DOHH2 (cell line): ENCODE measurements at regions not wholly inside any gene's neighbourhood (a gene's known extent, or its start where the extent isn't known, plus 50 kb on each side); places are given as distances from the start of the nearest gene placed in this dataset.

ENCODE experiments used
- H3F3A ChIP-seq: fragments of 200-600 bp; sonication (generic), shearing (Covaris generic); 2 replicates; pipeline ENCODE4 v1.6.0; 2016; ENCODE audit warnings: antibody characterized with exemption, mild to moderate bottlenecking; ENCODE audit not compliant: control insufficient read depth, insufficient read depth
- H3K27ac ChIP-seq: fragments of 200-600 bp; sonication (generic); 2 replicates; pipeline ENCODE4 v1.5.1; 2014; ENCODE audit warnings: low read depth, mild to moderate bottlenecking, low read length, moderate library complexity
- H3K27me3 ChIP-seq: fragments of 200-600 bp; sonication (generic); 2 replicates; pipeline ENCODE4 v1.6.1; 2014; ENCODE audit warnings: mild to moderate bottlenecking, low read length, mixed read lengths; ENCODE audit not compliant: control insufficient read depth
- H3K36me3 ChIP-seq: fragments of 200-600 bp; sonication (generic); 2 replicates; pipeline ENCODE4 v1.6.1; 2014; ENCODE audit warnings: mild to moderate bottlenecking, low read length, moderate library complexity, mixed read lengths; ENCODE audit not compliant: control insufficient read depth
- H3K4me1 ChIP-seq: fragments of 200-600 bp; sonication (generic); 2 replicates; pipeline ENCODE4 v1.6.1; 2014; ENCODE audit warnings: mild to moderate bottlenecking, low read length, mixed read lengths; ENCODE audit not compliant: control insufficient read depth
- H3K4me2 ChIP-seq: fragments of 200-600 bp; sonication (generic); 2 replicates; pipeline ENCODE4 v1.6.0; 2014; ENCODE audit warnings: mild to moderate bottlenecking, low read length, moderate library complexity
- H3K4me3 ChIP-seq: fragments of 200-600 bp; sonication (generic); 2 replicates; pipeline ENCODE4 v1.5.1; 2014; ENCODE audit warnings: mild to moderate bottlenecking, low read length, mixed read lengths
- H3K79me2 ChIP-seq: fragments of 200-600 bp; sonication (generic); 2 replicates; pipeline ENCODE4 v1.6.1; 2014; ENCODE audit warnings: mild to moderate bottlenecking, low read length, mixed read lengths; ENCODE audit not compliant: control insufficient read depth
- H3K9me2 ChIP-seq: fragments of 200-600 bp; sonication (generic); replicated peaks from 2 replicates; pipeline ENCODE4 v1.6.1; 2014; ENCODE audit warnings: mild to moderate bottlenecking, low read length, mixed read lengths; ENCODE audit not compliant: control insufficient read depth
- H3K9me3 ChIP-seq: fragments of 200-600 bp; sonication (generic); 2 replicates; pipeline ENCODE4 v1.6.1; 2014; ENCODE audit warnings: antibody characterized with exemption, low read length, mixed read lengths; ENCODE audit not compliant: control insufficient read depth, insufficient read depth
- H4K20me1 ChIP-seq: fragments of 200-600 bp; sonication (generic); 2 replicates; pipeline ENCODE4 v1.6.0; 2014; ENCODE audit warnings: low read depth, mild to moderate bottlenecking, antibody characterized with exemption, low read length, moderate library complexity; ENCODE audit not compliant: control insufficient read depth, insufficient read depth
- EZH2phosphoT487 ChIP-seq: fragments of 200-600 bp; sonication (generic); IDR thresholded peaks from 2 replicates; pipeline ENCODE4 v1.6.1; 2017; ENCODE audit warnings: borderline replicate concordance, mild to moderate bottlenecking, antibody characterized with exemption, low read length, moderate library complexity, mixed read lengths
- TF ChIP-seq, protein P1 (sequence below): fragments of 200-600 bp; sonication (generic); IDR thresholded peaks from one replicate; pipeline ENCODE4 v1.5.1; 2014; ENCODE audit warnings: antibody characterized with exemption, mild to moderate bottlenecking, low read depth, low read length; ENCODE audit not compliant: poor library complexity, severe bottlenecking

DNA sequence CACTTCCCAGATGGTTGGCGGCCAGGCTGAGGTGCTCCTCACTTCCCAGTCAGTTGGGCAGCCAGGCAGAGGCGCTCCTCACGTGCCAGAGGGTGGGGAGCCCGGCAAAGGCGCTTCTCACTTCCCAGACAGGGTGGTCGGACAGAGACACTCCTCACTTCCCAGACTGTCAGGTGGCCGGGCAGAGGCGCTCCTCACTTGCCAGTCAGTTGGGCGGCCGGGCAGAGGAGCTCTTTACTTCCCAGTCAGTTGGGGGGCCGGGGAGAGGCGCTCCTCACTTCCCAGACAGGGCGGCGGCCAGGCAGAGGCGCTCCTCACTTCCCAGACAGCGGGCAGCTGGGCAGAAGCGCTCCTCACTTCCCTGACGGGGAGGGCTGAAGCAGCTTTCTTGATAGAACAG is 143.0 kb upstream of the ARID2 start:
- Histone ChIP-seq H3K27ac (no peak overlapping the region), H3K9me2 (no peaks in the 10 kb centered on the region), H3K4me1 (no peaks in the 10 kb centered on the region), H3K4me2 (no peak overlapping the region), H4K20me1 (no peaks in the 10 kb centered on the region), H3K79me2 (no peaks in the 10 kb centered on the region), H3K9me3 (no peaks in the 10 kb centered on the region), H3K4me3 (no peak overlapping the region), H3K27me3 (no peaks in the 10 kb centered on the region), H3K36me3 (no peaks in the 10 kb centered on the region), H3F3A (no peaks in the 10 kb centered on the region)
- no peak for TF ChIP-seq EZH2phosphoT487
- TF ChIP-seq, protein P1, sequence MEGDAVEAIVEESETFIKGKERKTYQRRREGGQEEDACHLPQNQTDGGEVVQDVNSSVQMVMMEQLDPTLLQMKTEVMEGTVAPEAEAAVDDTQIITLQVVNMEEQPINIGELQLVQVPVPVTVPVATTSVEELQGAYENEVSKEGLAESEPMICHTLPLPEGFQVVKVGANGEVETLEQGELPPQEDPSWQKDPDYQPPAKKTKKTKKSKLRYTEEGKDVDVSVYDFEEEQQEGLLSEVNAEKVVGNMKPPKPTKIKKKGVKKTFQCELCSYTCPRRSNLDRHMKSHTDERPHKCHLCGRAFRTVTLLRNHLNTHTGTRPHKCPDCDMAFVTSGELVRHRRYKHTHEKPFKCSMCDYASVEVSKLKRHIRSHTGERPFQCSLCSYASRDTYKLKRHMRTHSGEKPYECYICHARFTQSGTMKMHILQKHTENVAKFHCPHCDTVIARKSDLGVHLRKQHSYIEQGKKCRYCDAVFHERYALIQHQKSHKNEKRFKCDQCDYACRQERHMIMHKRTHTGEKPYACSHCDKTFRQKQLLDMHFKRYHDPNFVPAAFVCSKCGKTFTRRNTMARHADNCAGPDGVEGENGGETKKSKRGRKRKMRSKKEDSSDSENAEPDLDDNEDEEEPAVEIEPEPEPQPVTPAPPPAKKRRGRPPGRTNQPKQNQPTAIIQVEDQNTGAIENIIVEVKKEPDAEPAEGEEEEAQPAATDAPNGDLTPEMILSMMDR: no peak

GRCh38 chr12:45587012-45587411 is 142.5 kb upstream of the ARID2 start:
- Histone ChIP-seq H3F3A (no peaks in the 10 kb centered on the region), H4K20me1 (no peaks in the 10 kb centered on the region), H3K79me2 (no peaks in the 10 kb centered on the region), H3K9me3 (no peaks in the 10 kb centered on the region), H3K9me2 (no peaks in the 10 kb centered on the region), H3K27ac (no peak overlapping the region), H3K36me3 (no peaks in the 10 kb centered on the region), H3K4me2 (no peak overlapping the region), H3K4me3 (no peak overlapping the region), H3K27me3 (no peaks in the 10 kb centered on the region), H3K4me1 (no peaks in the 10 kb centered on the region)
- no peak for TF ChIP-seq EZH2phosphoT487
- TF ChIP-seq, protein P1: no peak

GRCh38 chr12:45587877-45588533 is 141.5 kb upstream of the ARID2 start:
- Histone ChIP-seq H3K9me3 (no peaks in the 10 kb centered on the region), H3K27me3 (no peaks in the 10 kb centered on the region)

More at GRCh38 chr12:45587877-45588533, 141.5 kb upstream of the ARID2 start:
- Histone ChIP-seq H3K27ac (no peak overlapping the region), H3K79me2 (no peaks in the 10 kb centered on the region), H3K9me2 (no peaks in the 10 kb centered on the region), H4K20me1 (no peaks in the 10 kb centered on the region), H3F3A (no peaks in the 10 kb centered on the region), H3K4me2 (no peak overlapping the region), H3K4me1 (no peaks in the 10 kb centered on the region), H3K36me3 (no peaks in the 10 kb centered on the region), H3K4me3 (no peak overlapping the region)
- TF ChIP-seq, protein P1: no peak
- no peak for TF ChIP-seq EZH2phosphoT487
